ENCODE measurements at regions not wholly inside any gene's neighbourhood (a gene's known extent, or its start where the extent isn't known, plus 50 kb on each side); places are given as distances from the start of the nearest gene placed in this dataset.

DNA sequence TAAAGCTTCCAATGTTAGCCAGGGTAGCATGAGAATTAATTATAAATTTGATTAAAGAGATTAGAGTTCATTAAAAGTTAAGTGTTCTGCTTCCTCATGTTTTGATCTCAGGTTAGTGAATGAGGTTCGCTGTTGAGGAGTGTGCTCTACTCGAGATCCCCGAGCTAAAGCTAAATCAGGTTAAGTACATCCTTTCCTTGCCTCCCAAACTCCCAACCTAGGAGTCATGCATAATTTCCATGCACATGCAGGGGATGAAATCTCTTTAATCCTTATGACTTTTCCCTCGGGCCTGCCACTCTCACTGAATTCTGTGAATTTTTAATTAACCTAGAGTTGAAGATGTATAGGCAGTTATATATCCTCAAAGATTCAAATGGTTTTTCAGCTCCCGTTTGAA, 156.1 kb upstream of the NCK2 start:
- Mint-ChIP-seq H3K4me1 (peaks cover 23% of the 10 kb centered on the region), H3K4me3 (no peak overlapping the region), H3K36me3 (peaks cover 2% of the 10 kb centered on the region)

DNA sequence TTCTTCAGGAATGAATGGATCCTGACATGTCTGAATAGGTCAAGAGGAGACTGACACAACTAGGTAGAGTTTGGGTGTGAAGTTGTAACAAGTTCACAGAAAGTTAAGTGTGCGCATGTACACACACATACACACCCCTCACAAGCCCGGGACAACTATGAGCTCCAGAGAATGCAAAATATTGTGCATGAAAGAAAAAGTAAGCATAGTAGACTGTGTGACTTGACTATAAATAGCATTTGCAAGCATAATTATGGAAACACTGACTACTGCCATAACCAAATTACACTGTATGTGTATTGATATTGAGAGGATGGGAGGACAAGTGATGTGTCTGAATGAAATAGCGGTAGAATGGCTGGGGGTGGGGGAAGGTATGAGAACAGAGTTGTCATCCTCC, 157.1 kb upstream of the NCK2 start:
- no peaks in the 10 kb centered on the region for H3K9me3 ChIP-seq (ENCODE audit: low read depth)
- H3K9me3 Mint-ChIP-seq, result peaks cover 16% of the 10 kb centered on the region
- H3K27ac Mint-ChIP-seq, result no peak overlapping the region

More for the DNA sequence above, 156.1 kb upstream of the NCK2 start:
- Histone ChIP-seq H3K4me2 (no peak overlapping the region), H3K27ac (no peak overlapping the region), H3K27me3 (no peaks in the 10 kb centered on the region), H3K9me3 (ENCODE audit: low read depth) (no peaks in the 10 kb centered on the region), H3F3A (ENCODE audit: low read depth) (no peaks in the 10 kb centered on the region), H3K36me3 (no peaks in the 10 kb centered on the region), H3K4me3 (no peak overlapping the region), H3K4me1 (no peaks in the 10 kb centered on the region), H3K9ac (no peak overlapping the region), H3K79me2 (ENCODE audit: low read depth) (no peaks in the 10 kb centered on the region), H2AFZ (replicated peaks) (no peak overlapping the region), H4K20me1 (ENCODE audit: low read depth) (no peaks in the 10 kb centered on the region)
- peaks cover 12% of the 10 kb centered on the region for H3K27me3 Mint-ChIP-seq (ENCODE audit: insufficient read depth, low read depth)
- no peak for DNase-seq (ENCODE audit: low spot score)
- peaks cover 16% of the 10 kb centered on the region for H3K9me3 Mint-ChIP-seq
- H3K27ac Mint-ChIP-seq, result no peak overlapping the region
- TF ChIP-seq EZH2phosphoT487 (IDR thresholded peaks at IDR 0.05) (no peak), EZH2 (IDR thresholded peaks at IDR 0.05) (no peak)
- TF ChIP-seq, protein P1, sequence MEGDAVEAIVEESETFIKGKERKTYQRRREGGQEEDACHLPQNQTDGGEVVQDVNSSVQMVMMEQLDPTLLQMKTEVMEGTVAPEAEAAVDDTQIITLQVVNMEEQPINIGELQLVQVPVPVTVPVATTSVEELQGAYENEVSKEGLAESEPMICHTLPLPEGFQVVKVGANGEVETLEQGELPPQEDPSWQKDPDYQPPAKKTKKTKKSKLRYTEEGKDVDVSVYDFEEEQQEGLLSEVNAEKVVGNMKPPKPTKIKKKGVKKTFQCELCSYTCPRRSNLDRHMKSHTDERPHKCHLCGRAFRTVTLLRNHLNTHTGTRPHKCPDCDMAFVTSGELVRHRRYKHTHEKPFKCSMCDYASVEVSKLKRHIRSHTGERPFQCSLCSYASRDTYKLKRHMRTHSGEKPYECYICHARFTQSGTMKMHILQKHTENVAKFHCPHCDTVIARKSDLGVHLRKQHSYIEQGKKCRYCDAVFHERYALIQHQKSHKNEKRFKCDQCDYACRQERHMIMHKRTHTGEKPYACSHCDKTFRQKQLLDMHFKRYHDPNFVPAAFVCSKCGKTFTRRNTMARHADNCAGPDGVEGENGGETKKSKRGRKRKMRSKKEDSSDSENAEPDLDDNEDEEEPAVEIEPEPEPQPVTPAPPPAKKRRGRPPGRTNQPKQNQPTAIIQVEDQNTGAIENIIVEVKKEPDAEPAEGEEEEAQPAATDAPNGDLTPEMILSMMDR (IDR thresholded peaks at IDR 0.05), result no peak

DNA sequence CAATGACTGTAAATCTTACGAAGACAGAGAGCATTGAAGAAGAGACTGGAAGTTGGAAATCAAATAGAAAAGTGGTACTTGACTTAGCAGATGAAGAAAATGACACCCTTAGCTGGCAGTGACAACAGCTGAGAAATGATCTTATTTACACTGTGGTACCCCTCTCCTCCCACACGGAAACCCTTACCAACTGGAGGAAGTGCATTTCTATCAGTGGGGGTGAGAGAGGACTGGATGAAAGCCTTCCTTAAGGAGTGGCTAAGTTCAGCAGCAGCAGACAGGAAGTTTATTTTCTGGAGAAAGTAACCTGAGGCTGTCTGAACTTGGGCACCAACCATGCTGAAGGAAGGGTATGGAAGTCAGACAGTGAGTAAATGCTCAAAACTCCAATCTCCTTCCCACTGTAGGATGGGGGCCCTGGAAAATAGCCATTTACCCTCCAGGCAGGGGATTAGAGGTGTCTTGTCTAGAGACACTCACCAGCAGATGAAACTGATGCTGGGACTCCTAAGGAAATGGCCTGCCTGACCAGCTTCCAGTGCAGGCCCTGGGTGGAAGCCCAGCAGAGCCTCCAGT, 160.2 kb upstream of the NCK2 start:
- Histone ChIP-seq H3K4me1 (no peaks in the 10 kb centered on the region), H3F3A (ENCODE audit: low read depth) (no peaks in the 10 kb centered on the region), H4K20me1 (ENCODE audit: low read depth) (no peaks in the 10 kb centered on the region), H3K27me3 (no peaks in the 10 kb centered on the region), H3K9ac (no peak overlapping the region), H3K4me3 (no peak overlapping the region), H3K9me3 (ENCODE audit: low read depth) (no peaks in the 10 kb centered on the region), H3K79me2 (ENCODE audit: low read depth) (no peaks in the 10 kb centered on the region), H3K27ac (no peak overlapping the region), H3K4me2 (no peak overlapping the region), H3K36me3 (no peaks in the 10 kb centered on the region), H2AFZ (replicated peaks) (no peak overlapping the region)
- TF ChIP-seq EZH2phosphoT487 (IDR thresholded peaks at IDR 0.05) (no peak), EZH2 (IDR thresholded peaks at IDR 0.05) (no peak)
- TF ChIP-seq, protein P1 (IDR thresholded peaks at IDR 0.05), result no peak
- Mint-ChIP-seq H3K27ac (peak overlapping the region; percentile 65), H3K36me3 (no peaks in the 10 kb centered on the region), H3K4me1 (peaks cover 7% of the 10 kb centered on the region), H3K4me3 (no peak overlapping the region), H3K9me3 (peaks cover 10% of the 10 kb centered on the region), H3K27me3 (ENCODE audit: insufficient read depth, low read depth) (peaks cover 7% of the 10 kb centered on the region)
- no peak for DNase-seq (ENCODE audit: low spot score)

More for the DNA sequence above, 157.1 kb upstream of the NCK2 start:
- DNase-seq (ENCODE audit: low spot score), result no peak
- H3K27ac ChIP-seq, result no peak overlapping the region
- H3K9ac ChIP-seq, result no peak overlapping the region
- no peak overlapping the region for H3K4me2 ChIP-seq
- peaks cover 11% of the 10 kb centered on the region for H3K27me3 Mint-ChIP-seq (ENCODE audit: insufficient read depth, low read depth)
- H3K27me3 ChIP-seq, result no peaks in the 10 kb centered on the region
- no peaks in the 10 kb centered on the region for H3F3A ChIP-seq (ENCODE audit: low read depth)
- no peak overlapping the region for H3K4me3 ChIP-seq
- H3K4me1 ChIP-seq, result no peaks in the 10 kb centered on the region
- no peaks in the 10 kb centered on the region for H3K79me2 ChIP-seq (ENCODE audit: low read depth)
- peaks cover 13% of the 10 kb centered on the region for H3K4me1 Mint-ChIP-seq
- no peak overlapping the region for H2AFZ ChIP-seq (replicated peaks)
- no peaks in the 10 kb centered on the region for H3K36me3 ChIP-seq
- no peak overlapping the region for H3K4me3 Mint-ChIP-seq
- peaks cover 2% of the 10 kb centered on the region for H3K36me3 Mint-ChIP-seq
- H4K20me1 ChIP-seq (ENCODE audit: low read depth), result no peaks in the 10 kb centered on the region
- TF ChIP-seq, protein P1 (IDR thresholded peaks at IDR 0.05), result no peak
- TF ChIP-seq EZH2phosphoT487 (IDR thresholded peaks at IDR 0.05) (no peak), EZH2 (IDR thresholded peaks at IDR 0.05) (no peak)
